Prostate gland (tissue), 2 donors: ENCODE measurements at regions not wholly inside any gene's neighbourhood (a gene's known extent, or its start where the extent isn't known, plus 50 kb on each side); places are given as distances from the start of the nearest gene placed in this dataset.

ENCODE experiments used
- POLR2A ChIP-seq: fragments of 450-650 bp; IDR thresholded peaks from one replicate; pipeline ENCODE4 v1.6.1; 2016; ENCODE audit warnings: antibody characterized with exemption, mild to moderate bottlenecking
- TF ChIP-seq, protein P1 (sequence below), 4 experiments: fragments of 200-600 bp in 2 of 4; fragments of 450-650 bp in 2 of 4; sonication (generic) in 2 of 4; IDR thresholded peaks; 1 replicate in 3 of 4; 2 replicates in 1 of 4; pipeline ENCODE4 v1.5.1; 2016 to 2019; ENCODE audit warnings: antibody characterized with exemption in 4 of 4, mild to moderate bottlenecking in 2 of 4, moderate library complexity in 2 of 4

DNA sequence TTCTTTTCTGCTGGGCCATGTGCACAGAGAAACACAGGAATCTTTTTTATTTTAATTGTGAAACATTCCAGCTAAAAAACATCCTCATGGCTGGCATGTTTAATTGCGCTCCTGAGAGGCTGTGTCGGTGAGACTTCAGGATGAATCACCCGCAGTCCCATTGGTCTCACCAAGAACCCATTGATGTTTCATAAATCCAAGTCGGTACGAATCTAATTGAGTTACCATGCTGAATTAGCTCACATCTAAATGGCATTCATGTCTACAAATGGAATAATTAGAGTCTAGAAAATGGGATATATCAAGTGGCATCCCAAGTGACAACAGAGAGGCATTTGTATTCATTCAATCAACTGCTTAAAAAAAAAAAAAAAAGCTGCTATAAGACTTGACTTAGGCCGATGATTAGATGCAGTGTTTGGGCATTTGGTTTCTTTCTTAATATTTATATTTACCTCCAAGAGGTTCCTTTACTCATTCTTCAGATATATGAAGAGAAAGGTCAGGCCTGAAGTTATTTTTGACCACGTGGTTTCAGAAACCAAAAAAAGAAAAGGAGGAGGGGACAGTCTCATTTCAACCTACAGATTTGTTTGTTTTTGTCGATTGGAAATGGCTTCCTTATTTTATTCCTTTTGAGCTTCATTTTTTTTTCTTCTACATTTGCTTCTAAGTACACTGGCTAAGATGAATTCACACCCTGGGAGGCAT is 79.1 kb upstream of the FOXB1 start:
- TF ChIP-seq POLR2A: no peak
- TF ChIP-seq, protein P1, sequence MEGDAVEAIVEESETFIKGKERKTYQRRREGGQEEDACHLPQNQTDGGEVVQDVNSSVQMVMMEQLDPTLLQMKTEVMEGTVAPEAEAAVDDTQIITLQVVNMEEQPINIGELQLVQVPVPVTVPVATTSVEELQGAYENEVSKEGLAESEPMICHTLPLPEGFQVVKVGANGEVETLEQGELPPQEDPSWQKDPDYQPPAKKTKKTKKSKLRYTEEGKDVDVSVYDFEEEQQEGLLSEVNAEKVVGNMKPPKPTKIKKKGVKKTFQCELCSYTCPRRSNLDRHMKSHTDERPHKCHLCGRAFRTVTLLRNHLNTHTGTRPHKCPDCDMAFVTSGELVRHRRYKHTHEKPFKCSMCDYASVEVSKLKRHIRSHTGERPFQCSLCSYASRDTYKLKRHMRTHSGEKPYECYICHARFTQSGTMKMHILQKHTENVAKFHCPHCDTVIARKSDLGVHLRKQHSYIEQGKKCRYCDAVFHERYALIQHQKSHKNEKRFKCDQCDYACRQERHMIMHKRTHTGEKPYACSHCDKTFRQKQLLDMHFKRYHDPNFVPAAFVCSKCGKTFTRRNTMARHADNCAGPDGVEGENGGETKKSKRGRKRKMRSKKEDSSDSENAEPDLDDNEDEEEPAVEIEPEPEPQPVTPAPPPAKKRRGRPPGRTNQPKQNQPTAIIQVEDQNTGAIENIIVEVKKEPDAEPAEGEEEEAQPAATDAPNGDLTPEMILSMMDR (IDR thresholded peaks at IDR 0.05): no peak
